ENCODE measurements at regions not wholly inside any gene's neighbourhood (a gene's known extent, or its start where the extent isn't known, plus 50 kb on each side); places are given as distances from the start of the nearest gene placed in this dataset.
"Not testable (repeated sequence)": the region's sequence is repeated elsewhere in the genome, so short reads cannot be mapped to it uniquely, and the experiment has no call there.

- no peaks in the 10 kb centered on the region for H3K27me3 ChIP-seq
- no peaks in the 10 kb centered on the region for H3K36me3 ChIP-seq (ENCODE audit: low read depth, missing control alignments)
- no peaks in the 10 kb centered on the region for H3K9me3 ChIP-seq
- TF ChIP-seq CTCF (IDR thresholded peaks at IDR 0.05) (no peak), POLR2A (IDR thresholded peaks at IDR 0.05) (no peak)
- no peak for DNase-seq
- WGBS, 2 donors = 93 to 100% methylated on average over 1 to 9 of the region's 9 CpGs
- no peak overlapping the region for H3K4me3 ChIP-seq
- H3K27ac ChIP-seq = no peak overlapping the region
- H3K4me1 ChIP-seq = no peaks in the 10 kb centered on the region
- intact Hi-C loops (cut with DNase I; ENCODE audit: low total_unique reads) = no loop called here
These were observed 277.8 kb upstream of the FOXF1 start for GRCh38 chr16:86232496-86232895.

GRCh38 chr16:86233506-86233905 is 276.8 kb upstream of the FOXF1 start:
- H3K4me1 ChIP-seq; H3K9me3 ChIP-seq; DNase-seq; H3K27me3 ChIP-seq; H3K36me3 ChIP-seq (ENCODE audit: low read depth, missing control alignments); H3K27ac ChIP-seq; intact Hi-C loops (cut with DNase I; ENCODE audit: low total_unique reads); H3K4me3 ChIP-seq: not testable (repeated sequence)
- WGBS, 2 donors = 74 to 100% methylated on average over 8 to 15 of the region's 15 CpGs

- Histone ChIP-seq H3K27me3 (no peaks in the 10 kb centered on the region), H3K4me3 (no peak overlapping the region), H3K27ac (no peak overlapping the region), H3K9me3 (no peaks in the 10 kb centered on the region), H3K4me1 (no peaks in the 10 kb centered on the region), H3K36me3 (ENCODE audit: low read depth, missing control alignments) (no peaks in the 10 kb centered on the region)
- no peak for DNase-seq
- TF ChIP-seq POLR2A (IDR thresholded peaks at IDR 0.05) = no peak
- no peak for TF ChIP-seq CTCF (IDR thresholded peaks at IDR 0.05)
- WGBS, 2 donors = 53 to 58% methylated on average over 9 of the region's 9 CpGs
- intact Hi-C loops (cut with DNase I; ENCODE audit: low total_unique reads) = no loop called here
These were observed 270.9 kb upstream of the FOXF1 start for GRCh38 chr16:86239381-86239780.

- Histone ChIP-seq H3K4me3 (no peak overlapping the region), H3K9me3 (no peaks in the 10 kb centered on the region), H3K27me3 (no peaks in the 10 kb centered on the region), H3K4me1 (no peaks in the 10 kb centered on the region), H3K36me3 (ENCODE audit: low read depth, missing control alignments) (no peaks in the 10 kb centered on the region), H3K27ac (peak overlapping the region in 1 of 2 donors; percentile 19)
- no peak for DNase-seq
- WGBS, 2 donors = 38 to 40% methylated on average over 9 of the region's 9 CpGs
- no peak for TF ChIP-seq CTCF (IDR thresholded peaks at IDR 0.05)
- no peak for TF ChIP-seq POLR2A (IDR thresholded peaks at IDR 0.05)
- intact Hi-C loops (cut with DNase I; ENCODE audit: low total_unique reads) = no loop called here
These were observed 269.5 kb upstream of the FOXF1 start for GRCh38 chr16:86240716-86241363.

- no peak for DNase-seq
- Histone ChIP-seq H3K27me3 (no peaks in the 10 kb centered on the region), H3K27ac (no peak overlapping the region), H3K9me3 (no peaks in the 10 kb centered on the region), H3K4me3 (no peak overlapping the region), H3K36me3 (ENCODE audit: low read depth, missing control alignments) (no peaks in the 10 kb centered on the region), H3K4me1 (no peaks in the 10 kb centered on the region)
- TF ChIP-seq POLR2A (IDR thresholded peaks at IDR 0.05) (no peak), CTCF (IDR thresholded peaks at IDR 0.05) (no peak)
- intact Hi-C loops (cut with DNase I; ENCODE audit: low total_unique reads) = no loop called here
- 21 to 44% methylated on average over 7 of the region's 7 CpGs for WGBS, 2 donors
These were observed 268.6 kb upstream of the FOXF1 start for GRCh38 chr16:86241681-86242080.

Data from testis (tissue), 2 donors.